Skin epidermis (tissue), 12 donors: ENCODE measurements at regions not wholly inside any gene's neighbourhood (a gene's known extent, or its start where the extent isn't known, plus 50 kb on each side); places are given as distances from the start of the nearest gene placed in this dataset.

Experiments
- H3K27ac ChIP-seq, 21 experiments: fragments of 200-600 bp; sonication (generic) in 11 of 21; one replicate each; pipeline ENCODE4 v1.5.0; 2020; ENCODE audit warnings: mild to moderate bottlenecking in 3 of 21, inconsistent platforms in 2 of 21, moderate library complexity in 2 of 21
- H3K4me3 ChIP-seq, 7 experiments: fragments of 200-600 bp; sonication (generic) in 2 of 7; one replicate each; pipeline ENCODE4 v1.5.0; 2020; ENCODE audit warnings: inconsistent platforms in 2 of 7, mild to moderate bottlenecking in 2 of 7, moderate library complexity in 1 of 7

GRCh38 chr10:65518379-65518778 is 1407.5 kb upstream of the LRRTM3 start:
- Histone ChIP-seq H3K4me3 (no peak overlapping the region), H3K27ac (no peak overlapping the region)

- Histone ChIP-seq H3K4me3 (no peak overlapping the region), H3K27ac (no peak overlapping the region)
Observed at GRCh38 chr10:65528986-65529385, 1396.8 kb upstream of the LRRTM3 start.

GRCh38 chr10:65531545-65531944 is 1394.3 kb upstream of the LRRTM3 start:
- no peak overlapping the region for H3K27ac ChIP-seq
- no peak overlapping the region for H3K4me3 ChIP-seq

- Histone ChIP-seq H3K27ac (no peak overlapping the region), H3K4me3 (no peak overlapping the region)
Observed at GRCh38 chr10:65534771-65535170, 1391.1 kb upstream of the LRRTM3 start.

- Histone ChIP-seq H3K4me3 (no peak overlapping the region), H3K27ac (no peak overlapping the region)
Observed at GRCh38 chr10:65544756-65545155, 1381.1 kb upstream of the LRRTM3 start.

- no peak overlapping the region for H3K4me3 ChIP-seq
- H3K27ac ChIP-seq: no peak overlapping the region
Observed at GRCh38 chr10:65548001-65548400, 1377.8 kb upstream of the LRRTM3 start.

- no peak overlapping the region for H3K4me3 ChIP-seq
- H3K27ac ChIP-seq: no peak overlapping the region
Observed at GRCh38 chr10:65550761-65551160, 1375.1 kb upstream of the LRRTM3 start.

- Histone ChIP-seq H3K27ac (no peak overlapping the region), H3K4me3 (no peak overlapping the region)
Observed at GRCh38 chr10:65555192-65555591, 1370.6 kb upstream of the LRRTM3 start.

GRCh38 chr10:65556006-65556405 is 1369.8 kb upstream of the LRRTM3 start:
- Histone ChIP-seq H3K4me3 (no peak overlapping the region), H3K27ac (no peak overlapping the region)

- H3K27ac ChIP-seq: no peak overlapping the region
- H3K4me3 ChIP-seq: no peak overlapping the region
Observed at GRCh38 chr10:65559369-65559768, 1366.5 kb upstream of the LRRTM3 start.

- Histone ChIP-seq H3K4me3 (no peak overlapping the region), H3K27ac (no peak overlapping the region)
Observed at GRCh38 chr10:65565246-65565645, 1360.6 kb upstream of the LRRTM3 start.

GRCh38 chr10:65566906-65567305 is 1358.9 kb upstream of the LRRTM3 start:
- H3K4me3 ChIP-seq: no peak overlapping the region
- H3K27ac ChIP-seq: no peak overlapping the region

- peak overlapping the region; percentile 28 to 52 (median 35) for H3K4me3 ChIP-seq
- H3K27ac ChIP-seq: peak overlapping the region in 16 of 21 experiments; percentile 19 to 78 (median 62)
Observed at GRCh38 chr10:65570143-65571010, 1355.5 kb upstream of the LRRTM3 start.

- Histone ChIP-seq H3K4me3 (peak overlapping the region; percentile 28 to 52 (median 35)), H3K27ac (peak overlapping the region in 16 of 21 experiments; percentile 19 to 78 (median 62))
Observed at GRCh38 chr10:65571011-65571570, 1354.7 kb upstream of the LRRTM3 start.

GRCh38 chr10:65581426-65582026 is 1344.3 kb upstream of the LRRTM3 start:
- Histone ChIP-seq H3K27ac (no peak overlapping the region), H3K4me3 (no peak overlapping the region)

- H3K27ac ChIP-seq: no peak overlapping the region
- H3K4me3 ChIP-seq: no peak overlapping the region
Observed at GRCh38 chr10:65602182-65602865, 1323.5 kb upstream of the LRRTM3 start.

GRCh38 chr10:65611592-65611991 is 1314.2 kb upstream of the LRRTM3 start:
- no peak overlapping the region for H3K27ac ChIP-seq

GRCh38 chr10:65614956-65615565 is 1310.8 kb upstream of the LRRTM3 start:
- H3K27ac ChIP-seq: no peak overlapping the region
- no peak overlapping the region for H3K4me3 ChIP-seq

More at GRCh38 chr10:65611592-65611991, 1314.2 kb upstream of the LRRTM3 start:
- no peak overlapping the region for H3K4me3 ChIP-seq

GRCh38 chr10:65618126-65618525 is 1307.7 kb upstream of the LRRTM3 start:
- Histone ChIP-seq H3K4me3 (no peak overlapping the region), H3K27ac (no peak overlapping the region)
